ENCODE measurements at regions not wholly inside any gene's neighbourhood (a gene's known extent, or its start where the extent isn't known, plus 50 kb on each side); places are given as distances from the start of the nearest gene placed in this dataset.
"Not testable (repeated sequence)": the region's sequence is repeated elsewhere in the genome, so short reads cannot be mapped to it uniquely, and the experiment has no call there.

- DNase-seq (ENCODE audit: low read depth in 4 of 4, low spot score in 2 of 4) = no peak
Measured at GRCh38 chr10:85098835-85099521, 770.6 kb downstream of the CCSER2 start.

- no peak for DNase-seq (ENCODE audit: low read depth in 4 of 4, low spot score in 2 of 4)
Measured at GRCh38 chr10:85100495-85100894, 772.1 kb downstream of the CCSER2 start.

- DNase-seq (ENCODE audit: low read depth in 4 of 4, low spot score in 2 of 4) = peak in 3 of 4 donors; percentile 8 to 27 (median 9)
Measured at GRCh38 chr10:85105614-85106255, 777.3 kb downstream of the CCSER2 start.

GRCh38 chr10:85111271-85111670, 782.9 kb downstream of the CCSER2 start:
- DNase-seq (ENCODE audit: low read depth in 4 of 4, low spot score in 2 of 4) = no peak

GRCh38 chr10:85124603-85125051, 796.2 kb downstream of the CCSER2 start:
- no peak for DNase-seq (ENCODE audit: low read depth in 4 of 4, low spot score in 2 of 4)

- DNase-seq (ENCODE audit: low read depth in 4 of 4, low spot score in 2 of 4) = no peak
Measured at GRCh38 chr10:85137253-85137652, 808.9 kb downstream of the CCSER2 start.

DNA sequence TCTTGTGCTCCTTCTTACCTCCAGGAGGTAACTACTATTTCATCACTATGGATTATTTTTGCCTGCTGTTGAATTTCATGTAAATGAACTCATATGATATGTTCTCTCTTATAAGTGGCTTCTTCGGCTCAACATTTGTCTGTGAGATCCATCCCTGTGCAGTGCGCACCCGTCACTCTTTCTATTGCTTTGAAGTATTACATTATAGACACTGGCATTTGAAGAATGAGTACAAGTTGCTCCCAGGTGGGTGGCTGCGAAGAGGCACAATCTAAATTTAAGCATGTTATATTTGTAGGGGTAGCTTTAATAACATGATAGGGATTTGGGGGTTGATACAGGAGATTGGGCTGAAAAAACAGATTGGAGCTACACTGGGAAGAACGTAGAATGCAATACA, 809.7 kb downstream of the CCSER2 start:
- DNase-seq (ENCODE audit: low read depth in 4 of 4, low spot score in 2 of 4) = no peak

- DNase-seq (ENCODE audit: low read depth in 4 of 4, low spot score in 2 of 4) = no peak
Measured at GRCh38 chr10:85139124-85139523, 810.7 kb downstream of the CCSER2 start.

DNA sequence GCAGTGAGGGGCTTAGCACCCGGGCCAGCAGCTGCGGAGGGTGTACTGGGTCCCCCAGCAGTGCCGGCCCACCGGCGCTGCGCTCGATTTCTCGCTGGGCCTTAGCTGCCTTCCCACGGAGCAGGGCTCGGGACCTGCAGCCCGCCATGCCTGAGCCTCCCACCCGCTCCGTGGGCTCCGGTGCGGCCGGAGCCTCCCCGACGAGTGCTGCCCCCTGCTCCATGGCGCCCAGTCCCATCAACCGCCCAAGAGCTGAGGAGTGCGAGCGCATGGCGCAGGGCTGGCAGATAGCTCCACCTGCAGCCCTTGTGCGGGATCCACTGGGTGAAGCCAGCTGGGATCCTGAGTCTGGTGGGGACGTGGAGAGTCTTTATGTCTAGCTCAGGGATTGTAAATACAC, 813.1 kb downstream of the CCSER2 start:
- not testable (repeated sequence) for DNase-seq (ENCODE audit: low read depth in 4 of 4, low spot score in 2 of 4)

DNA sequence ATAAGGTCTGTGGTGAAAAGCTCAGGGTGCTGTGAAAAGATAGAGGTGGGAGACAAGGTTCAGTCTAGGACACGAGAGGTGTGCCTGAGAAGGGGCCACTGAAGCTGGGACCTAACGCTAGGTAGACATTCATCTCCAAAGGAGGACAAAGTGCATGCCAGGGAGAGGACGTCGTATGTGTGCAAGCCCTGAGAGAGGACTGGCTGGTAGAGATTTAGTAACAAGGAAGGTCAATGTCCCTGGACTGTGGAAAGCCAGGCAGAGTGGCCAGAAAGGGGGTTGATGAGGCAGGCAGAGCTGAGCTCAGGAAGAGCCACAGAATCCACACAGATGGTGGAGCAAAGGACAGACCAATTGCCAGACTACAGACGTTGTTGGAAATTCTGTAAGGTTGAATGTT, 817.6 kb downstream of the CCSER2 start:
- no peak for DNase-seq (ENCODE audit: low read depth in 4 of 4, low spot score in 2 of 4)

- no peak for DNase-seq (ENCODE audit: low read depth in 4 of 4, low spot score in 2 of 4)
Measured at GRCh38 chr10:85147346-85148250, 819.2 kb downstream of the CCSER2 start.

DNA sequence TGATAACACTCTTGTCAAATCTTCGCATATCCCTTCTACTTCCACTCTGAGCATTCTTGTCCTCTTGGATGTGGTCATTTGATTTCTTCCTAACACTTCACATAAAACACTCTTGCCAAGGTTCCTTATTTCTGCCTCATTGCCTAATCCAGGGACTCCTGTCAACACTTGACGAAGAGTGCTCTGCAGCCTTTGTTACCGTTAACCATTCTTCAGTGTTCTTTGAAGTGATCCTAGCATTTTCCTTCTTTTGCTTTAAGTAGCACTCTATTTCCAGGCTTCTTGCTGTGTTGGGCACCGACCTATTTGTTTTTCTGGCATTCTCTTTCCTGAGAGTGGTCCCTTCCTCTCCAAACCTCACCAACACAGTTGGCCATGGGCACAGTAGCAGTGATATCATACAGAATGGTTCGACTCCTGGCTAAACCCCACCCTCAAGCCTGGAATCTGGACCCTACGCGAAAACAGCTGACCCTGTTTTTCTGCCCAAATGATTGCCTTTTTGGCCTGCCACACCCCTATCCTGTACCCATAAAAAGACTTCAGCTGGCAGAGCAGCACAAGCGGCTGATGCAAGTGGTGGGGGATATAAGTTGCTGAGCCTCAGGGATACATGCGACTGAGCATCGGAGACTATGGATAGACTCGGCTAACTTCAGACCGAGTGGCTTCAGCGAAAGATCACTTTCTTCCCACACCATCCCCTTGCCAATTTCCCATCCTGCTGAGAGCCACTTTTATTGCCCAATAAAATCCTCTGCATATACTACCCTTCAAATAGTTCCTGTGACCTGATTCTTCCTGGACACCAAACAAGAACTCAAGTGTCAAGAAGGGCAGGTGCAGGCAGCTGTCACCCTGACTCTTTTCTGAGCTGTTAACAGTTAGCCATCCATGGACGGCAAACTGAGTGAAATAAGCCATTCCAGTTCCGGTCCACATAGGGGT, 820.6 kb downstream of the CCSER2 start:
- no peak for DNase-seq (ENCODE audit: low read depth in 4 of 4, low spot score in 2 of 4)

DNA sequence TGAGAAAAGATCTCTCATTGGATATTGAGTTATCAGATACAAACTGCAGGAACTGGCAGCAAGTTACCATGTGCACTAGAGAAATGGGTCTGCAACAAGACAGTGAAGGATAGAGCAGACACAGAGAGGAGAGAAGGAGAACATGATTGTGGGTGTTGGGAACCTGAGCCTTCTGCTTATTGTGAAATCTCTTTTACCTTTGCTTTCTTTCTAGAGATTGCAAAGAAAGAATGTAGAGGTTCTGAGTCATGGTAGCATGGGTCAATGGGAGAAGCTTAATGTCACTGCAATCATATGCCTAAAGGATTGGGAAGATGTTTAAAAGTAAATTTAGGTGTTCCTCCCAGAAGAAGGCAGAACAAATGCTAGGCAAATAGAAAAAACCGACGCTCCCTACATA, 821.4 kb downstream of the CCSER2 start:
- DNase-seq (ENCODE audit: low read depth in 4 of 4, low spot score in 2 of 4) = no peak

DNA sequence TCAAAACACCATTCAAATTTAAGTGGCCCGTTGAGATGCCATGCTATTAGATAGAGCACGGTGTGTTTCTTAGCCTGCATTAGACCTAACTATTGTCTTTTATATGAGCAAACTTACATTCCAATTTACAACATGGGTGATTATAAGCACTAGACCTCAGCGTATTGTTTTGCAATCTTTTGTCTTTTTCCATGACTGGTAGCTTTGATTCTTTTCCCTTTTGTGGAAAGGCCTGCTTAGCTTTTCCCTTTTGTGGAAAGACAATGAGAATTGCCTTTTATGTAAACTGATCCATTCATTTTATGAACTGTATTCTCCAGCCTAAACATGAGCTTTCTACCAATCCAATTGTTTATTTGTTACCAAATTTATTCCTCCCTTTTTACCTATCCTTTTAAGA, 823.1 kb downstream of the CCSER2 start:
- DNase-seq (ENCODE audit: low read depth in 4 of 4, low spot score in 2 of 4) = no peak

- no peak for DNase-seq (ENCODE audit: low read depth in 4 of 4, low spot score in 2 of 4)
Measured at GRCh38 chr10:85152496-85152895, 824.1 kb downstream of the CCSER2 start.

DNA sequence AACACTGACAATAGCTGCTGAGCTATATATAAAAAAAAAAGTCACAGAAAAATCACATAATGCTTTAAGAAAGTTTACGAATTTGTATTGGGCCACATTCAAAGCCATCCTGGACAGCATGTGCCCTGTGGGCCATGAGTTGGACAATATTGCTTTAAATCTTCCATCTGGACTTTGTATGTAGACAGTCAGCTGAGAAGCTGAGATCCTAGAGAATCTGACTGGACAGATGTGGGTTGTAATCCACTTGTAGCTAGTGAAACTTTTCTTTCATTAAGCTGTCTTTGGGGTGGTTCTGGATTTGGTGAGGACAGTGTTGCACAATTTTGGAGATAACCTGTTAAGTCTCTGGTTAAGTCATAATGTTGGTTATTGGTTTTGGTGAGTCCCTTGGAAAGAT, 824.5 kb downstream of the CCSER2 start:
- no peak for DNase-seq (ENCODE audit: low read depth in 4 of 4, low spot score in 2 of 4)

DNA sequence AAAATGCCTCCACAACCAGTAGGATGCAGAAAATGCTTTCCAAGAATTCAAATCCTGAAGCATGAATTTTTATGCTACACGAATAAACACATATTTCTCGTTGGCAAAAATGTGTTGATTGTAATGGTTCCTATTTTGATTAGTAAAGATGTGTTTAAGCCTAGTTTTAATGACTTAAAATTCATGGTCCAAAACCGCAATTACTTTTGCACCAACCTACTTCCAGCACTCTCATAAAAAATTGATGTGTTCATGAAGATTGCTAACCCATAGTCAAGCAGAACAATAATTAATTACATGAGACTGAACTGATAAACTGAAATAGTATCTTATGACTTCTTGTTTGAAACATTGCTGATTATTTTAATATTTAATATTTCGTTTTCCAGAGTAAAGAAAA, 828.8 kb downstream of the CCSER2 start:
- DNase-seq (ENCODE audit: low read depth in 4 of 4, low spot score in 2 of 4) = no peak

- DNase-seq (ENCODE audit: low read depth in 4 of 4, low spot score in 2 of 4) = no peak
Measured at GRCh38 chr10:85168243-85168642, 839.9 kb downstream of the CCSER2 start.

- no peak for DNase-seq (ENCODE audit: low read depth in 4 of 4, low spot score in 2 of 4)
Measured at GRCh38 chr10:85170026-85170425, 841.6 kb downstream of the CCSER2 start.

GRCh38 chr10:85175635-85176034, 847.2 kb downstream of the CCSER2 start:
- no peak for DNase-seq (ENCODE audit: low read depth in 4 of 4, low spot score in 2 of 4)
